Hepatocyte (in vitro differentiated cells): ENCODE measurements at regions not wholly inside any gene's neighbourhood (a gene's known extent, or its start where the extent isn't known, plus 50 kb on each side); places are given as distances from the start of the nearest gene placed in this dataset.

ENCODE experiments used
- DNase-seq: peaks from one replicate; pipeline ENCODE4 v3.0.0-alpha.2; 2016; ENCODE audit warnings: low spot score
- H2AFZ ChIP-seq: fragments of 200-600 bp; sonication (generic); 2 replicates; pipeline ENCODE4 v1.6.0; 2016; ENCODE audit warnings: antibody characterized with exemption, mild to moderate bottlenecking
- H3K27ac ChIP-seq: fragments of 200-600 bp; sonication (generic); 2 replicates; pipeline ENCODE4 v1.5.1; 2016; ENCODE audit warnings: mild to moderate bottlenecking
- H3K27me3 ChIP-seq: fragments of 200-600 bp; sonication (generic); 2 replicates; pipeline ENCODE4 v1.6.1; 2016
- H3K36me3 ChIP-seq: fragments of 200-600 bp; sonication (generic); replicated peaks from 2 replicates; pipeline ENCODE4 v1.5.1; 2016; ENCODE audit warnings: low read depth; ENCODE audit not compliant: insufficient read depth
- H3K4me1 ChIP-seq: fragments of 200-600 bp; sonication (generic); 2 replicates; pipeline ENCODE4 v1.5.1; 2016; ENCODE audit warnings: mild to moderate bottlenecking, moderate library complexity; ENCODE audit not compliant: insufficient read depth
- H3K4me2 ChIP-seq: fragments of 200-600 bp; sonication (generic); 2 replicates; pipeline ENCODE4 v1.6.0; 2016
- H3K4me3 ChIP-seq: fragments of 200-600 bp; sonication (generic); 2 replicates; pipeline ENCODE4 v1.5.1; 2016; ENCODE audit warnings: mild to moderate bottlenecking
- H3K79me2 ChIP-seq: fragments of 200-600 bp; sonication (generic); 2 replicates; pipeline ENCODE4 v1.6.0; 2017; ENCODE audit warnings: mild to moderate bottlenecking
- H3K9me2 ChIP-seq: fragments of 200-600 bp; sonication (generic); replicated peaks from 2 replicates; pipeline ENCODE4 v1.6.0; 2017; ENCODE audit warnings: mild to moderate bottlenecking; ENCODE audit not compliant: insufficient read depth
- H3K9me3 ChIP-seq: fragments of 200-600 bp; sonication (generic); 2 replicates; pipeline ENCODE4 v1.5.1; 2016; ENCODE audit warnings: low read depth, mild to moderate bottlenecking
- H4K20me1 ChIP-seq: fragments of 200-600 bp; sonication (generic); 2 replicates; pipeline ENCODE4 v1.6.0; 2016; ENCODE audit warnings: mild to moderate bottlenecking; ENCODE audit not compliant: insufficient read depth, poor library complexity, severe bottlenecking
- CTCF ChIP-seq: fragments of 200-600 bp; sonication (generic); IDR thresholded peaks from 2 replicates; pipeline ENCODE4 v1.5.1; 2016; ENCODE audit warnings: antibody characterized with exemption, mild to moderate bottlenecking; ENCODE audit not compliant: poor library complexity
- EZH2 ChIP-seq: fragments of 200-600 bp; sonication (generic); IDR thresholded peaks from 2 replicates; pipeline ENCODE4 v1.6.1; 2016; ENCODE audit warnings: antibody characterized with exemption, mild to moderate bottlenecking, borderline replicate concordance
- EZH2phosphoT487 ChIP-seq: fragments of 200-600 bp; sonication (generic); IDR thresholded peaks from one replicate; pipeline ENCODE4 v1.6.1; 2018; ENCODE audit warnings: antibody characterized with exemption, mild to moderate bottlenecking, low read depth, moderate library complexity; ENCODE audit not compliant: unreplicated experiment, severe bottlenecking
- WGBS: methylation state at CpG from one replicate; pipeline ENCODE4 v1.1.6; 2016; ENCODE audit warnings: low lambda C conversion rate; ENCODE audit errors: missing lambda C conversion rate; 5-methylcytosine and 5-hydroxymethylcytosine counted together

GRCh38 chr16:80171199-80171598, 369.6 kb upstream of the DYNLRB2 start:
- Histone ChIP-seq H3K27me3 (no peaks in the 10 kb centered on the region), H2AFZ (no peak overlapping the region), H3K4me2 (no peak overlapping the region), H3K9me2 (no peaks in the 10 kb centered on the region), H3K36me3 (no peaks in the 10 kb centered on the region), H3K9me3 (no peaks in the 10 kb centered on the region), H3K4me3 (no peak overlapping the region), H3K4me1 (peaks cover 6% of the 10 kb centered on the region), H4K20me1 (no peaks in the 10 kb centered on the region), H3K27ac (no peak overlapping the region), H3K79me2 (no peaks in the 10 kb centered on the region)
- TF ChIP-seq EZH2phosphoT487 (no peak), EZH2 (no peak), CTCF (no peak)
- no peak for DNase-seq
- 96% methylated on average over 4 of the region's 4 CpGs for WGBS

- Histone ChIP-seq H3K27ac (no peak overlapping the region), H3K9me2 (no peaks in the 10 kb centered on the region), H3K36me3 (no peaks in the 10 kb centered on the region), H3K9me3 (no peaks in the 10 kb centered on the region), H2AFZ (no peak overlapping the region), H3K27me3 (no peaks in the 10 kb centered on the region), H3K4me3 (no peak overlapping the region), H3K79me2 (no peaks in the 10 kb centered on the region), H4K20me1 (no peaks in the 10 kb centered on the region), H3K4me1 (no peaks in the 10 kb centered on the region), H3K4me2 (no peak overlapping the region)
- DNase-seq, result no peak
- TF ChIP-seq EZH2phosphoT487, result no peak
- 74% methylated on average over 10 of the region's 10 CpGs for WGBS
Measured at GRCh38 chr16:80167657-80168390, 373.0 kb upstream of the DYNLRB2 start.

- H3K27me3 ChIP-seq, result no peaks in the 10 kb centered on the region
- H3K79me2 ChIP-seq, result no peaks in the 10 kb centered on the region
- no peak overlapping the region for H2AFZ ChIP-seq
- H4K20me1 ChIP-seq, result no peaks in the 10 kb centered on the region
- H3K9me3 ChIP-seq, result no peaks in the 10 kb centered on the region
- no peak overlapping the region for H3K4me3 ChIP-seq
- H3K4me1 ChIP-seq, result no peaks in the 10 kb centered on the region
- no peaks in the 10 kb centered on the region for H3K9me2 ChIP-seq
- H3K36me3 ChIP-seq, result no peaks in the 10 kb centered on the region
- TF ChIP-seq EZH2phosphoT487, result no peak
- no peak for TF ChIP-seq CTCF
- no peak for TF ChIP-seq EZH2
- no peak for DNase-seq
- WGBS, result 84% methylated on average over 3 of the region's 3 CpGs
- H3K27ac ChIP-seq, result no peak overlapping the region
- no peak overlapping the region for H3K4me2 ChIP-seq
Measured at GRCh38 chr16:80166082-80166481, 374.7 kb upstream of the DYNLRB2 start.

GRCh38 chr16:80164966-80165550, 375.7 kb upstream of the DYNLRB2 start:
- no peaks in the 10 kb centered on the region for H3K9me3 ChIP-seq
- no peaks in the 10 kb centered on the region for H3K9me2 ChIP-seq
- H3K4me2 ChIP-seq, result no peak overlapping the region
- 62% methylated on average over 5 of the region's 5 CpGs for WGBS
- no peak overlapping the region for H2AFZ ChIP-seq
- no peak for TF ChIP-seq EZH2phosphoT487
- no peak for TF ChIP-seq CTCF
- TF ChIP-seq EZH2, result no peak
- H3K4me1 ChIP-seq, result no peaks in the 10 kb centered on the region
- no peaks in the 10 kb centered on the region for H4K20me1 ChIP-seq
- H3K27ac ChIP-seq, result no peak overlapping the region
- H3K79me2 ChIP-seq, result no peaks in the 10 kb centered on the region
- H3K4me3 ChIP-seq, result no peak overlapping the region
- DNase-seq, result no peak
- no peaks in the 10 kb centered on the region for H3K27me3 ChIP-seq
- H3K36me3 ChIP-seq, result no peaks in the 10 kb centered on the region
